Amygdala (tissue), 56 donors: ENCODE measurements at regions not wholly inside any gene's neighbourhood (a gene's known extent, or its start where the extent isn't known, plus 50 kb on each side); places are given as distances from the start of the nearest gene placed in this dataset.
A peak's percentile ranks its signal among the peaks of the same experiment; 100 is the strongest.
"Not testable (repeated sequence)": the region's sequence is repeated elsewhere in the genome, so short reads cannot be mapped to it uniquely, and the experiment has no call there.

ENCODE experiments used
- DNase-seq, 56 donors: peaks; one replicate each; lab custom pipeline; 2025; lab: John Stamatoyannopoulos, UW

DNA sequence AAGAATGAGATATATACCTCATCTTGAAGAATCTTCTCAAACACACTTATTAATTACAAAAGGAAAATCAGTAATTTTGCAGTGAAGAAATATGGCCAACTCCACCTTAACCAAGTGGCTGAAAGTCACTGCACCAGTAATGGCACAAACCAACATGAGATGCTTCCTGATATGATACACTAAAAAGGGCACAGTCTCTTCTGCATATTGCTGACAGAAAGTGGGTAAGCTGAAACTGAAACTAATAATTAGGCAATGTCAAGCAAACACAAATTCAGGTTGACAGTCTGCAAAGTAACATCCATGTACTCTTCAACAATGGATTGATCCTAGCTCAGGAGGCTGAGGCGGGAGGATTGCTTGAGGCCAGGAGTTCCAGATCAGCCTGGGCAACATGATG is 56.1 kb downstream of the ZNF22 start:
- DNase-seq, result not testable (repeated sequence)

DNA sequence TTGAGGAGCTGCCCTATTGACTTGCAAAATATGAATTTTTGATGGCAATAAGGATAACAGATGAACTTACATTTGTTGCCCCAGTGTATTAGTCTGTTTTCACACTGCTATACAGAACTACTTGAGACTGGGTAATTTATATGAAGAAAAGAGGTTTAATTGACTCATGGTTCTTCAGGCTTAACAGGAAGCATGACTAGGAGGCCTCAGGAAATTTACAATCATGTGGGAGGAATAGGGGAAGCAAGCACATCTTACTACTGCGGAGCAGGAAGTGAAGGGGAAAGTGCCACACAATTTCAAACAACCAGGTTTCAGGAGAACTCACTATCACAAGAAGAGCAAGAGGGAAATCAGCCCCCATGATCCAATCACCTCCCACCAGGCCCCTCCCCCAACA is 57.9 kb downstream of the ZNF22 start:
- DNase-seq, result no peak

DNA sequence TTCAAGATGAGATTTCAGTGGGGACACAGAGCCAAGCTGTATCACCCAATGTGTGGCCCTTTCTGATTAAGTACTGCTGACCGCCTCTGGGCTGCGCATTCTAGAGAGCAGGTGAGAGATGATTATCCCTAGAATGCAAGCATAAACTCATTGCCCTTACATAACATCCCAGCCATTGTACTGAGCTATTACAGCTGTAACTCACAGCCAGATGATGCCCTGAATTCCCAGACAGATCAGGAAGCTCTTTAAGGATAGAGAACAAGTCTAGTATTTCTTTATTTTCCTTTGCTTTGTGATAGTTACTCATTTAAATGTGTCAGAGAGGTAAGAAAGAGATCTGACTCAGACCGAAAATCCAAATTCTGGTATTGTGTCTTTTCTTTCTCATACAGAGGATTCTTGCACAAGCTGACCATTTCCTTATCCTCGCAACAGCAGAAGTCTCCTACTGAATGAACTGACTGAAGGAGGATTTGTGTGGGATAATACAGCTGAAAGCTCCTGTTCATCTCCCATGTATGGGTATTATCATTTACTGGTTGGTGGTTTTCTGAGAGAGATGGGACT is 58.4 kb downstream of the ZNF22 start:
- no peak for DNase-seq

DNA sequence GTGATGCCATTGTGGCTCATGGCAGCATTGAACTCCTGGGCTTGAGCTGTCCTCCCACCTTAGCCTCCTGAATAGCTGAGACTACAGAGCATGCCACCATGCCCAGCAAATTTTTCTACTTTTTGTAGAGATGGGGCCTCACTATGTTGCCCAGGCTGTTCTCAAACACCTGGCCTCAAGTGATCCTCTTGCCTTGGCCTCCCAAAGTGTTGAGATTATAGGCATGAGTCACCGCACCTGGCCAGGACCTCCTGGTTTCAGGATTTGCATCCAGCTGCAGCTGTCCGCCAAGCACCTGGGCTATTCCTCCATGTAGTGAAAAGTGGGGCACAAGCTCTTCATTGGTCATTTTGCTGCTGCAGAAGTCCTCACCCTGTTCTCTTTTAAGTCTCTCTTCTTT is 58.9 kb downstream of the ZNF22 start:
- DNase-seq, result no peak

DNA sequence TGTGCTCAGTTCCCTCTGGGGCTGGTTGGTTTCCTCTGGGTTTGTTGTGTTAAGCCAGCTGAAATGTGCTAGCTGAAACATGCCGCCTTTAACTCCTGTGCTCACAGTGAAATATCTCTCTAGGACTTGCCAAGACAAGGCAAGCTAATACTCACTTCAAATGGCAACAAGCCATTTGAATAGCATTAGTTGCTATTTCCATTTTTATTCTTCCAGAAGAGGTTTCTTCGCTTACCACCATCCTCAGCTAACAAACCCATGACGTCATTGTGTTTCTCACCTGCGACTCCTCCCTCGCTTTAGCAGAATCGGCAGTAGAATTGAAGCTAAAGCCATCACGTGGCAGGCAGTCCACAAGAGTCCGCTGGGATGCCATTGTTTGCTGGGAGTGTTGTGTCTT is 61.3 kb downstream of the ZNF22 start:
- DNase-seq, result no peak

DNA sequence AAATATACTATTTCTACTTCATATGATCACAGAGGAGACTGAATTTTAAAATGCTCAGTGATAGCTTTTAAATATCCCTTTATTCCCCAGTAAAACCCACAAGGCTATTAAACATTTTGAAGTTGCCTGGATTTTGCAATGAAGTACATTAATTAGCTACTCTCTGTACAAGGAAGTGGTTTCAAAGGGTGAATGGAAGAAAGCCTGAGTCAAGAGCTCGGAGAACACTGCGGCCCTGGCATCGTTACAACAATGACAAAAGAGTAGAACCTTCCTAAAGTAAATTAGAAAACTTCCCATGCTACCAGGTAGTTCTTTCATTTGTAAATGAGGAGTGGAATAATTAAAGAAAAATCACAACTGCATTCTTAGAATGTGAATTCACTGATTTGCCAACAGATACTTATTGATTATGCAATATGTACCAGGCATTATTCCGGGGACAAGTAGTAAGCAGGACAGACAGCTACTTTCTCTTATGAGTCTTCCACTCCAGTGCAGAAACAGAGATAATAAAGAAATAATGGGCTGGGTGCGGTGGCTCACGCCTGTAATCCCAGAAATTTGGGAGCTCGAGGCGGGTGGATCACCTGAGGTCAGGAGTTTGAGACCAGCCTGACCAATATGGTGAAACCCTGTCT is 63.0 kb downstream of the ZNF22 start:
- DNase-seq, result peak in 6 of 56 donors; percentile 11 to 32 (median 14)

DNA sequence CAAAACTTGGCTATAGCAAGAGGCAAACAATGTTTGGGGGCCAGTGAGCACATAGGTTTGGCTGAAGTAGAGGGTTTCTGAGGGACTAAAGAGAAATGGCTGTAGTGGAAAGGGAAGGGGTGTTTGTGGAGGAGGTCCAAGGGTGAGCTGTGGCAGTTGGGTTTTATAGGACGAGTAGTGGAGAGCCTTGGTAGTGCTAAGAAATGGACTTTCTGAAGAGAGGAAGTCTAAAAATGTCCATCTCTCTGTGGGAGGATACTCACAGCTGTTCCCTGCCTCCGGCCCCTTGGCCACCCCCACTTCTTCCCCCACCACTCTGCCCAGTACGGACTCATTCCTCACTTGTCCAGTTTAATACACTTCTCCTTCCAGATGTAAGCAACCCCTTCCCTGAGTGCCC is 64.3 kb downstream of the ZNF22 start:
- no peak for DNase-seq

DNA sequence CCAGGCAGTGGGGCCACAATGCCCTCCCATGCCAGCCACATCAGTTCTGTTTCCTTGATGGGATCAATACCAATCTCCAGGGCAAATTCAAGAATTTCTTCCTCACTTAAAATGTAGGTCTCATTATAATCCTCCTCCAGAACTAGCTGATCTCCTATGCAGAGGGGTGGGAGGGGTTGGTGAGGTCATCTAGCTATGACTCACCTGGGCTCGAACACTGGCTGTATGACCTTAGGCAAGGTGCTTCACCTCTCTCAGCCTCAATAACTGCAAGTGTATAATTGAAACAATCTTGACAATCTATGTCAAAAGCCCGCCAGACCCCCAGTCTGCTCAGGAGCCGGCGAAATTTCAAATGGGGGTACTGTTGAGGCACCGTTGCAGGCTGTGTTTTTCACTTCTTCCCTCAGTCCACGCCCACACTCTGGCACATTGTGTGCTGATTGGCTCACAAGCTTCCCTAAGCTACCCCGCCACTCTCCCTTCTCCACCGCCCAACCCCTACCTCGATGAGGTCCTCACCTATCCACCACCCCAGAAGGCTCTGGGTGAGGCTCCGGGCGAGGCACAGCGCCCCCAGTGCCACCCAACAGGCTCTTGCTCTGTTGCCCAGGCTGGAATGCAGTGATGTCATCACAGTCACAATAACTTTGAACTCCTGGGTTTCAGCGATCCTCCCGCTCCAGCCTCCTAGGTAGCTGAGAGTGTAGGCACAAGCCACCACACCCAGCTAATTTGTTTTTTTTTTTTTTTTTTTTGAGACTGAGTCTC is 70.5 kb downstream of the ZNF22 start:
- no peak for DNase-seq

DNA sequence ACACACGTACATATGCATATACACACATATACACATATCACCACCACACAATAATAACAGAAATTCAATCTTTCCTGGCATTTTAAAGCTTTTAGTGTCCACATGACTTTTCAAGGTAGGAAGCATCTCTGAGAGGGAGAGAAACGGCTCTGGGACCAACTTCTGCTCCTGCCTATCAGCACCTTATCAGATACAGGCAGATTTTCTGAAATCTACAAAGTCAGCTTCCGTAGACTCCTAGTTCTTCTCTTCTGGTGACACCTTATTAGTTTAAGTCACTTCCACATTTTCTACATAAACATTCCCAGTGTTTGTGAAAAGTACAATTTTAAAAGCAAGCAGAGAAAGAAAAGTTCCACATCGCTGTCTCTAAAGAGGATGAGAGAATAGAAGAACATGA is 74.5 kb downstream of the ZNF22 start:
- no peak for DNase-seq

DNA sequence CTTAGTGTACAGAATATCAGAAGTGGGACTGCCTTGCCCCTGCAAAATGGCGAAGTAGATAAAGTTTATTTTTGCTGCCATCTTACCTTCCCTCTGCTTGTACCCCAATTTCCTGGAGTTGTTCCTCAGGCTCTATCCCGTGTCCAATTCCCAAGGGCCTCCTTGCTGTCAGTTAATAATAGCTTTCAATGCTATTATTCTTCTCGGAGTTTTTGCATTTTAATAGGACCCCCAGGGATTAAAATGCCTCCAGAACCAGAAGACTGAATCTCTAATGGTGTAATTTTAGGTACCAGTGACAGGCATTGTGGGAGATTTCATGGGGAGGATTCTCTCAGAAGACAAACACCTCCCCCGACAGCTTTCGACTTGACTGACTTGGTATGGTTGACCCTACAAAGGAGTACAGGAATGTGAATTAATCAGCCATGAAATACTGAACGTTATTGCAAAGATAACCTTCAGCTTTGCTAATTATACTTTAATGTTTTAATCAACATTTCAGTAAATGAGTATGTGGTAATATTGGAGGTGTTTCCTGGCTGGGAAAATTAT is 75.2 kb downstream of the ZNF22 start:
- no peak for DNase-seq

DNA sequence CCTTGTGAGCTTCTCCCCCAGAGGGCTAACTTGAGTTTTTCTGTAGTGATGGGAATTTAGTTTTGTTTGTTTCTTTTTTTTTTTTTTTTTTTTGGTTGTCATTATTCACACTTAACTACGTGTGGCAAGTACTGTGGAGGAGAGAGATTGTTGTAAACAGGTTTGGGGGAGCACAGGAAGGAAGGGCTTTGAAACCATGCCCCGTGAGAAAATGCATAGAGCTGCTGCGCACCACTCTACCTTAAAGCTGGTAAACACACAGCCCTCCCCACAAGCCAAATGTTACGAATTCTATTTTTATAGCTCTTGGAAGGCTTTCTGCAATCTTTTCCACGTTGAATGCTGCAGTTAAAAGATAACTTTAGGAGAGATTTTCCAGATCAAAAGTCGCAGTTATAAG is 76.2 kb downstream of the ZNF22 start:
- DNase-seq, result no peak

DNA sequence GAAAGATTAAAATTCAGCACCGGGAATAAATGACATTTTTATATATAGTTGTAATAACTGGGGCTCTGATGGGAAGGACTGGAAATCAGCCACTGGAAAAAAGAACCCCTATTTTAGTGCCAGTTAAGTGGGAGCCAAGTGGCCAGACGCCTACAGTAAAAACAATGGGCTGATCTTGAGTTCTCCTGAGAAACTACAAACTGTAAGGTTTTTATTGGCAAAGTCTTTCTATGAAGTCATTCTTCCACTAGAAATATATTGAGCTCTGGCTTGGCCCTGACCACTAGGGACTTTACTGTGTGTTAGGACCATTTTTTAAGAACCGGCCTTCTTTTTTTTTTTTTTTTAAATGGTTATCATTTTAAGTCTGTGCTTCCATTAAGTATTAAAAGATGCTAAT is 79.6 kb downstream of the ZNF22 start:
- DNase-seq, result no peak

DNA sequence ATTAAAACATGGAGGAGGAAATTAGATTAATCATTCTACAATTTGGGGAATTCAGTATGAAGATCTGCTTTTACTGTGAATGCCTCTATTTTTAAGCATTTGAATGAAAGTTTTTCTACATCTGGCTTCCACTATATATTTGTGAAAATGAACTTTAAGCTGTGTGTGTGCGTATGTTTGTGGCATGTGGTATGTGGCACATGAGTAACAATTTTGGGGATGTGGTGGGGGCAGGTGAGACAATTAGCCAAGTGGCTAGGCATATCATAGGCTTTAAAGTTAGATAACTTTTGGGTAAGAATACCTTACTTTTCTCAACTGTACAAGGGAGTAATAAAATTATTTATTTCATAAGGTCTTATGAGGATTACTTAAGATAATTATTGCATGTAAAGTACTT is 81.5 kb downstream of the ZNF22 start:
- DNase-seq, result no peak

DNA sequence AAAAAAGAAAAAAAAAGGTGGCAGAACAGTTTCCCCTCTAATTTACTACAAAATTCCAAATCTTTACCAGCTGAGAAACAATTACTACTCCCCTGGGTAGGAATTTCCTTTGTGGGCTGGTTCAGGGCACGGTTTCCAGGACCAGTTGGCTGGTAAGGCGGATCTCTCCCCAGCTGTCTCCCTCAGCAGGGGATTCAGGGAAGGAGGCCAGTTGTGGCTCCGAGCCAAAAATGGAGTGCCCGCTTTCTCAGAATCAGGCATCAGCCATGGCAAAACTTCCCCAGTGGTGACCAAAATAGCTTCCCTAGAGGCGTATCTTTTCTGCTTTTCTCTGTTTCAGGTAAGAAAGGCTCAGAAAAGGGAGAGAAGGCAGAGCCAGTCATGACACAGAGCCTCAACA is 91.2 kb downstream of the ZNF22 start:
- DNase-seq, result peak in 17 of 56 donors; percentile 3 to 39 (median 13)

DNA sequence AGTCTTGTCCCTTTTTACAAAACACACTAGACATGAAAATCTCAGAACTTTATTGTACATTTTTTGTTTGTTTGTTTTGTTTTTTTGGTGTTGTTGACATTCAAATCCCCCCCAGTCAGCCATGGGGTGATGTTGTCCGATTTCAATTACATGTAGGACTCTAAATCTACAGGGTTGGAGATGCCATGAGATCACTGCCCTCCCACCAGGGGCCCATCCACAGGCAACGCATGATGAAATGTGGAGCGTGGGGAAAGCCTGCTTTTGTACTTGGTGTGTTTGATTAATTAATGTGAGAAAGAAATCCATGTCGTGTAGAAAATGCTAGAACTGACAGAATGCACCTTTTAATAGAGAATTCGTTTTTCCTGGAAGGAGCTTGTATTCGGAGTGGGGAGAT is 93.2 kb downstream of the ZNF22 start:
- DNase-seq, result no peak

DNA sequence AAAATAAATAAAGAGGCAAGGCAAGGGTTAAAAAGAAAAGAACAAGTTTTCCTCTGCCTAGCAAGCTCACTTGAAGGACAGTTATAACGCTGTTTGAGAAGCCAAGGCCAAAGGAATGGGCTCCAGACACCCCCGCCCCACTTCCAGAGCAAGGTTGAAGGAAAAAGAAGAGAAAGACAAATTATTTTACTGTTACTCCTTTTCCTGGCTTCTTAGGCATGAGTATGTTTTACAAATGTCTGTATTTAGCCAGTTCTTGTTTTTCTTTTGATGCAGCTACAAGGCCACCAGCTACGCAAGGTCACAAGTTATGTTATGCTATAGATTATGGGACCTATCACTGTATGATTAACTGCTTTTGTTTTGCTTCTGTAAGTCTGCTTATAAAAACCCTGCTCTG is 94.6 kb downstream of the ZNF22 start:
- no peak for DNase-seq

DNA sequence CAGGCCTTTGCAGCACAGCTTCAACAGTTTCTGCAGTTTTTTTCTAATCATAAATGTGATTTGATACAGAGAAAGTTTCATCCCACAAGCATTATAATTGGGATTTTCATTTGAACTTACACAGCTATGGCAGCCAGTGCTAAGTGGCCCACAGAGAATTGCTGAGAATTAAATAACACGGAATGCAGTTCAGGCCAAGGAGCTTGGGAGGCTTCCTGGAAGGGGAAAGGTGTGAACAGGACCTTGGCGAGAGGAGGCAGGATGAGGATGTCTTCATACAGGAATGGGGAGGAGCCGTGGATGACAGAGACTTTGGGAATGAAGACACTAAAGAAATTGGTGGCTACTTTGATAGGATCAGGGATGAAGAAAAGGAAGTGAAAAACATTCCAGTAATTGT is 95.3 kb downstream of the ZNF22 start:
- DNase-seq, result no peak

DNA sequence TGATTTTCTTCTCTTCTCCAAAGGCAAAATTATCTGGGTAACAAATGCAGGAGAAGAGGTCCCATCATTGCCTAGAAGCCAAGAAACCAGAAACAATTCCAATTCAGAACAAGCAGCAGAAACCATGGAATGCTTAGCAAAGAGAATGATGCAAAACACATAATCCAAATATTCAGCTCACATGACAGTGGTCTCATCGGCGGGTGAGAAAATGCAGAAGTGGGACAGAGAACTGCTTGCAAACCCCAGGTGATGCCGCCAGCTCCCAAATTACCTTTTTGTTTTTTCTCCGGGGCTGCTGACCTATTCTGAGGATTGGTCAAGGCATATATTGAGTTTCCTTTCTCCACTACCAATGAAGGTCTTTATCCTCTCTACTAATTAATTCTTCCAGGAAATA is 99.7 kb downstream of the ZNF22 start:
- no peak for DNase-seq

DNA sequence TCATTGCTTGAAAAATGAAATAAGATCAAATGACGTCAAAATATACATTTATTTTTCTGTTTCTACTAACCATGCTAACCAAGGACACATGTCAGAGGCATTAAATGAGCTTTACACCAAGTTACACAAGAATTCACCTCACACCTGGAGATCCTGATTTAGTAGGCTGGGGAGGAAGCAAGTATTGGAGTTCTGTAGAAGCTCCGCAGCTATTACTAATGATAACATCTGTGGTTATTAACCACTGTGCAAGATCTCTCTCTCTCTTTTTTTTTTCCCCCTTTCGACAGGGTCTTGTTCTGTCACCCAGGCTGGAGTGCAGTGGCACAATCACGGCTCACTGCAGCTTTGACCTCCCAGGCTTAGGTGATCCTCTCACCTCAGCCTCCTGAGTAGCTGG is 104.0 kb downstream of the ZNF22 start:
- no peak for DNase-seq

DNA sequence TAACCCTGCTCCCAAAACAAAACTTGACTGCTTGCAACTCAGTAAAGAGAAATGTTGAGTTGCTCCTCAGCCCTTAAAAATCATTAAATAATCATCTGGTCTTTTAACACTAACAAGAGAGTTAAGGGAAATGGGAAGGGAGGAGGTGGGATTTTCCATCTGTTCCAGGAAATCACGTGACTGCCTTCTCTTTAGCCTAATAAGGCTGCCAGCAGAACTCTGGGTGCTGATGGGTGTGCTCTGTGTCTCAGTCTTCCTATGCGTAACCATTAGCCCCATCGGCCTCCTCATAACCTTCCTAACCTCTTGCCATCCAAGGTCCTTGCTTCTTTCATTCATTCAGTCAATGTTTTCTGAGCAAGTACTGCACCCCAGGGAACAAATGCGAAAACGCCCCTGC is 104.6 kb downstream of the ZNF22 start:
- DNase-seq, result not testable (repeated sequence)

DNA sequence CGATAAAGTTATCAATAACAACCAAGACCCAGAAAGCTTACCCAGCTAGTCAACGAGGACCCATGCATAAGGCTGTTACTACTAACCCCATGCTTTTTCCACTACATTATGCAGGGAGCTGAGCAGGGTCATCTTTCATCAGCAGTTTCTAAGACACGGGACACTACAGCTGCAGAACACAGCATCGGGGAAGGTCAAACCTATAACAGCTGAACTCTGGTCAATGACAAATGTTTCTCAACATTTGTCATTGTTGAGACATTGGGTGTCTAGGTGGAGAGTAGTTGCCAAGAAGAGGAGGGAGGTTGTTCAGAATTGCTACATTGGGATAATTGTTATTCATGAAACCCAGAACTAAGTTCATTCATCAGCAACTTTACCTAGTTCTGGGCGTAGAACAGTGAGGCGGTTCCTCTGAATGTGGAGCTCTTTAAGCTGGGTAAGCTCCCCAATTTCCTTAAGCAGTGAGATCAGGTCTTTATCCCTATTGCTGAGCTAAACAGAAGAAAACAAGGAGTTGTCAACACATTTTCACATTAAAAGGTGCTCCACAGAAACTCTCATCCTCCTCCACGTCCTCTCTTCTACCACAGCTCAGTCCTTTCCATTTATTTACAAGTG is 105.6 kb downstream of the ZNF22 start:
- no peak for DNase-seq
